ENCODE measurements at regions not wholly inside any gene's neighbourhood (a gene's known extent, or its start where the extent isn't known, plus 50 kb on each side); places are given as distances from the start of the nearest gene placed in this dataset.
A peak's percentile ranks its signal among the peaks of the same experiment; 100 is the strongest.

- H4K20me1 ChIP-seq, result no peaks in the 10 kb centered on the region
- no peak overlapping the region for H3K9ac ChIP-seq
- TF ChIP-seq Cebpa-rat (IDR thresholded peaks at IDR 0.05), result no peak
These were observed 270.0 kb upstream of the CDYL start for GRCh38 chr6:4506223-4506622.

DNA sequence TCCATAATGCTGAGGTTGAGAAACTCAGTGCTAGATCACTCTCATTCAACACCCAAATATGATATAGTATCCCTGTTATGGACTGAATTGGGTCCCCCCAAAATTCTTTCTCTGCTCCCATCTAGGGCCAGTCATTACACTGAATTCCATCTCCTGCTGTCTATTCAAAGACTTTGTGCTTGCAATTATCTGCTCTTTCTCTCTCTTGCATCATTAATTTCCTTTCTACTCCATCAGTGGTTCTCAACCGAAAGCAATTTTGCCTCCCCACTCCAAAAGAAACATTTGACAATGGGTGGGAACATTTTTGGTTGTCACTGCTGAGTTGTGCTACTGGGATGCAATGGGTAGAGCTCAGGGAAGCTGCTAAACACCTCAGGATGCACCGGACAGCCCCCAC is 271.5 kb upstream of the CDYL start:
- H3K9me3 ChIP-seq (replicated peaks in 1 of 11), result peaks cover 0 to 6% (median 0%) of the 10 kb centered on the region in 11 experiments; a peak in 3 of 22 replicates
- no peaks in the 10 kb centered on the region for H3K36me3 ChIP-seq
- H3K4me3 ChIP-seq, result no peak overlapping the region
- H3K27me3 ChIP-seq, result no peaks in the 10 kb centered on the region
- no peaks in the 10 kb centered on the region for H3K4me1 ChIP-seq
- no peak for TF ChIP-seq Cebpa-rat (IDR thresholded peaks at IDR 0.05)
- no peak overlapping the region for H3K27ac ChIP-seq
- H3K4me2 ChIP-seq, result no peak overlapping the region
- H4K20me1 ChIP-seq, result no peaks in the 10 kb centered on the region
- H3K9ac ChIP-seq, result no peak overlapping the region

More at GRCh38 chr6:4506223-4506622, 270.0 kb upstream of the CDYL start:
- Histone ChIP-seq H3K9me3 (replicated peaks in 1 of 11) (peaks cover 0 to 6% (median 0%) of the 10 kb centered on the region in 11 experiments; a peak in 3 of 22 replicates), H3K27ac (no peak overlapping the region), H3K27me3 (no peaks in the 10 kb centered on the region), H3K4me2 (no peak overlapping the region), H3K4me3 (no peak overlapping the region), H3K36me3 (no peaks in the 10 kb centered on the region), H3K4me1 (no peaks in the 10 kb centered on the region)

DNA sequence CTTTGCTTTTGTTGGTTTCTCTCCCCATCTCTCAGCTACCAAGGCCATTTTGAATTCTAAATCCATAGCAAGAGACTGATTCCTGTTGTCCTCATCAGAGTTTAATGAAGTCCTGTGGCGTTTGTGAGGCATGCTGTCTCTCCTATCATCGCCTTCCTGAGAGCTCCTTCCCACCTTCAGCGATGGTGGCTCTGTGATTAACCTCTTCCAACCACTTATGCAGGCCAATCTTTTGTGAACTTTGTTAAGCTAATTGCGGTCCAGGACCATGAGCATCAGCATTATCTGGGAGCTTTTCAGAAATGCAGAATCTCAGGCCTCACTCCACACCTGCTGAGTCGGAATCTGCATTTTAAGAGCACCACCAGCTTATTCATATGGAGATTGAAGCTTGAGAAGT is 272.5 kb upstream of the CDYL start:
- Histone ChIP-seq H3K27ac (no peak overlapping the region), H3K4me3 (no peak overlapping the region), H3K36me3 (no peaks in the 10 kb centered on the region), H3K4me1 (no peaks in the 10 kb centered on the region), H3K9me3 (replicated peaks in 1 of 11) (peaks cover 0 to 6% (median 0%) of the 10 kb centered on the region in 11 experiments; a peak in 3 of 22 replicates), H3K27me3 (no peaks in the 10 kb centered on the region), H3K4me2 (no peak overlapping the region), H3K9ac (no peak overlapping the region), H4K20me1 (no peaks in the 10 kb centered on the region)
- TF ChIP-seq Cebpa-rat (IDR thresholded peaks at IDR 0.05), result no peak

DNA sequence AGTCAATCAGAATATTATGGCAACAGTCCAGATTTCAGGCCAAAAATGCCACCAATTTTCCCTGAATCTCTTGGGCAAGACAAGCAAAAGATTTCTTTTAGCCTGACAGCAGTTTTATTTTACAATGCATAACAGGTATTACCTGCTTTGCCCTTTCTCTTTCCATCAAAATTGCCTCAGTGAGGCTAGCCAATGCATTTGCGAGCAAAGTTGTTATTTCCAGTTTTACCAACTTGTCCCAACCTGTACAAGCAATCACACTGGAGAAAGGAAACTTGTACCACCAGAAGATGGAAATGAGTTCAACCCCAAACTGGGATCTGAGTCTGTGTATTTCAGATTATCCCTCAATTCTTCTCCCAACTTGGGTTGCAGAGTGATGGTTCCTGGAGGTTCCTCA is 279.9 kb upstream of the CDYL start:
- Histone ChIP-seq H3K4me2 (no peak overlapping the region), H3K27ac (no peak overlapping the region), H3K36me3 (no peaks in the 10 kb centered on the region), H3K27me3 (no peaks in the 10 kb centered on the region), H3K9ac (no peak overlapping the region), H3K4me3 (no peak overlapping the region), H3K4me1 (peaks cover 0 to 6% (median 0%) of the 10 kb centered on the region in 10 experiments; a peak in 2 of 20 replicates), H3K9me3 (replicated peaks in 1 of 11) (0 out of 22 replicates have a peak, but pooled peaks cover 0 to 4% (median 0%) of the 10 kb centered on the region in 11 experiments), H4K20me1 (no peaks in the 10 kb centered on the region)
- TF ChIP-seq Cebpa-rat (IDR thresholded peaks at IDR 0.05), result no peak

DNA sequence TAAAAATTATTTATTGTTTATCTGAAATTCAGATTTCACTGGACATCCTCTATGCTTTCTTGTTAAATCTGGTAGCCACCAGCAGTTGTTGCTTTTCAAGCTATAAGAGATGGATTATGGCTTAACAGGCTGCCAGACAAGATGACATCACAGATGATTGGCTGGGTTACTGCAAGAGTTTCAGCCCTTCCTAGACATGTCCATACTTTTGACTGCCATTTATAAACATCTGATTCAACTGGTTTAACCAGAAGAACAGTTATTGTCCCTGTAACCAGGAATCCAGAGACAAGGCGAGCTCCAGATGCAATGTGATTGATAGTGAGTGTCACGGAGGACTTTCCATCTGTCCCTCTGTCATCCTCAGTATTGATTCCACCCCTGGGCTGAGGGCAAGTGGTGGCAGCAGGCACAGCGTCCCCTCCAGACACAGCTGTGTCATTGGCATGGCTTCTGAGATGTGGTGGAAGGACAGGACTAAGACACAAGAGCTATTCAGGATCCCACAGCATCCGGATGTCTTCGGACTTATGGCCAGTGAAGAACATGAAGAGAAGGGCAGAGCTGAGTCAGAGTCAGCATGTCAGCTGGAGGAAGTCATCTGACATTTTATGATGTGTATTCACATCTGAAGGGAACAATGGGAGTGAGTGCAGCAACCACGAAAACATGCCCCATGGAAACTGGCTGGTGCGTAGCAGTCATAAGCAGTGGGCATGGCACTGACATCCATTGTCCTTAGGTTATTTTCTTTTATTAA is 284.5 kb upstream of the CDYL start:
- peaks cover 0 to 6% (median 0%) of the 10 kb centered on the region in 10 experiments; a peak in 2 of 20 replicates for H3K4me1 ChIP-seq
- no peaks in the 10 kb centered on the region for H4K20me1 ChIP-seq
- H3K27me3 ChIP-seq, result no peaks in the 10 kb centered on the region
- no peak overlapping the region for H3K27ac ChIP-seq
- H3K4me2 ChIP-seq, result peak overlapping the region in 1 of 11 experiments; percentile 33; a peak in 1 of 22 replicates
- peaks cover 31 to 47% (median 41%) of the 10 kb centered on the region in 11 experiments for H3K9me3 ChIP-seq (replicated peaks in 1 of 11)
- no peak overlapping the region for H3K9ac ChIP-seq
- no peak for TF ChIP-seq Cebpa-rat (IDR thresholded peaks at IDR 0.05)
- H3K4me3 ChIP-seq, result no peak overlapping the region
- H3K36me3 ChIP-seq, result peaks cover 0 to 4% (median 0%) of the 10 kb centered on the region in 11 experiments; a peak in 1 of 22 replicates

- Histone ChIP-seq H3K4me2 (no peak overlapping the region), H3K36me3 (peaks cover 0 to 4% (median 0%) of the 10 kb centered on the region in 11 experiments; a peak in 1 of 22 replicates), H3K27me3 (no peaks in the 10 kb centered on the region), H3K27ac (no peak overlapping the region), H3K4me1 (peaks cover 0 to 6% (median 0%) of the 10 kb centered on the region in 10 experiments; a peak in 2 of 20 replicates), H3K9me3 (replicated peaks in 1 of 11) (peaks cover 38 to 66% (median 57%) of the 10 kb centered on the region in 11 experiments), H3K4me3 (no peak overlapping the region), H4K20me1 (no peaks in the 10 kb centered on the region), H3K9ac (no peak overlapping the region)
- TF ChIP-seq Cebpa-rat (IDR thresholded peaks at IDR 0.05), result no peak
These were observed 286.7 kb upstream of the CDYL start for GRCh38 chr6:4489538-4489937.

GRCh38 chr6:4488389-4488788 is 287.8 kb upstream of the CDYL start:
- Histone ChIP-seq H3K27ac (no peak overlapping the region), H3K4me2 (no peak overlapping the region)

DNA sequence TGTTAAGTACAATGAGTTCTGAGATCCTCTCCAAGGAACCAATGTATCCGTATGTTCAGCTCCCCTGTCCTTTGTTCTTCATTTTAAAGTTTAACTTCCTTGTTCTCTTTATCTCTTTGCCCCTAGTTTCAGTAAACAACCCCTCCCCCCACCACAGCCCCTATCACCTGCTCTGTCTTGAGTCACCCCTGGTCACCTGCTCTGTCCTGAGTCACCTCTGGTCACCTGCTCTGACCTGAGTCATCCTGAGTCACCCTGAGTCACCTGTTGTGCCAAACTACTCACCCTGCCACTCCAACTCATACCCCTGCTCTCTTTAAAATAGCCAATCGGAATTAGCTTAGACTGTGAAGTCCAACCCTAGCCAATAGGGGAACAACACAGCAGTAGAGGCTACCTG is 288.7 kb upstream of the CDYL start:
- Histone ChIP-seq H3K9me3 (replicated peaks in 1 of 11) (peaks cover 42 to 86% (median 73%) of the 10 kb centered on the region in 11 experiments), H3K9ac (no peak overlapping the region), H3K27ac (no peak overlapping the region), H3K36me3 (peaks cover 0 to 4% (median 0%) of the 10 kb centered on the region in 11 experiments; a peak in 1 of 22 replicates), H3K4me1 (peaks cover 0 to 6% (median 3%) of the 10 kb centered on the region in 10 experiments; a peak in 9 of 20 replicates), H3K4me2 (no peak overlapping the region), H3K27me3 (no peaks in the 10 kb centered on the region), H3K4me3 (no peak overlapping the region; a peak in 1 of 20 replicates), H4K20me1 (no peaks in the 10 kb centered on the region)
- no peak for TF ChIP-seq Cebpa-rat (IDR thresholded peaks at IDR 0.05)

More at GRCh38 chr6:4488389-4488788, 287.8 kb upstream of the CDYL start:
- Histone ChIP-seq H3K4me1 (peaks cover 0 to 6% (median 0%) of the 10 kb centered on the region in 10 experiments; a peak in 2 of 20 replicates), H3K9ac (no peak overlapping the region), H4K20me1 (no peaks in the 10 kb centered on the region), H3K9me3 (replicated peaks in 1 of 11) (peaks cover 38 to 77% (median 66%) of the 10 kb centered on the region in 11 experiments), H3K36me3 (peaks cover 0 to 4% (median 0%) of the 10 kb centered on the region in 11 experiments; a peak in 1 of 22 replicates), H3K4me3 (no peak overlapping the region; a peak in 1 of 20 replicates), H3K27me3 (no peaks in the 10 kb centered on the region)
- no peak for TF ChIP-seq Cebpa-rat (IDR thresholded peaks at IDR 0.05)

- no peaks in the 10 kb centered on the region for H4K20me1 ChIP-seq
- no peak for TF ChIP-seq Cebpa-rat (IDR thresholded peaks at IDR 0.05)
- H3K27me3 ChIP-seq, result no peaks in the 10 kb centered on the region
- peaks cover 0 to 7% (median 5%) of the 10 kb centered on the region in 10 experiments; a peak in 9 of 20 replicates for H3K4me1 ChIP-seq
- no peak overlapping the region for H3K4me3 ChIP-seq
- H3K36me3 ChIP-seq, result peaks cover 0 to 4% (median 0%) of the 10 kb centered on the region in 11 experiments; a peak in 1 of 22 replicates
- H3K27ac ChIP-seq, result no peak overlapping the region
- no peak overlapping the region for H3K4me2 ChIP-seq
- no peak overlapping the region for H3K9ac ChIP-seq
- H3K9me3 ChIP-seq (replicated peaks in 1 of 11), result peaks cover 49 to 93% (median 79%) of the 10 kb centered on the region in 11 experiments
These were observed 289.5 kb upstream of the CDYL start for GRCh38 chr6:4486568-4487315.

All from BLaER1 treated with 17β-estradiol and CSF1 and Interleukin-3, amounts not matched to agents 10 nM and 100 nM (cell line).